Chondrocyte (in vitro differentiated cells): ENCODE measurements at regions not wholly inside any gene's neighbourhood (a gene's known extent, or its start where the extent isn't known, plus 50 kb on each side); places are given as distances from the start of the nearest gene placed in this dataset.

Source experiments
- DNase-seq: peaks from one replicate; pipeline ENCODE4 v3.0.0; 2021; ENCODE audit warnings: mixed read lengths, low spot score
- H3K27ac Mint-ChIP-seq: one replicate; pipeline ENCODE4 v1.8.0; 2021; ENCODE audit warnings: mild to moderate bottlenecking, moderate library complexity, mixed read lengths; ENCODE audit not compliant: unreplicated experiment
- H3K27me3 Mint-ChIP-seq: 2 replicates; pipeline ENCODE4 v1.8.0; 2021; ENCODE audit warnings: low read depth, mixed read lengths
- H3K36me3 Mint-ChIP-seq: 2 replicates; pipeline ENCODE4 v1.8.0; 2021; ENCODE audit warnings: low read depth, mixed read lengths
- H3K4me1 Mint-ChIP-seq: 2 replicates; pipeline ENCODE4 v1.8.0; 2021; ENCODE audit warnings: low read depth, mild to moderate bottlenecking, mixed read lengths
- H3K4me3 Mint-ChIP-seq: one replicate; pipeline ENCODE4 v1.8.0; 2021; ENCODE audit warnings: mild to moderate bottlenecking, moderate library complexity, mixed read lengths; ENCODE audit not compliant: unreplicated experiment
- H3K9me3 Mint-ChIP-seq: 2 replicates; pipeline ENCODE4 v1.8.0; 2021; ENCODE audit warnings: low read depth, mixed read lengths
- TF ChIP-seq, protein P1 (sequence below): fragments of 200-600 bp; sonication (generic); IDR thresholded peaks from 2 replicates; pipeline ENCODE4 v1.5.0; 2021; ENCODE audit warnings: antibody characterized with exemption, mild to moderate bottlenecking, moderate library complexity

DNA sequence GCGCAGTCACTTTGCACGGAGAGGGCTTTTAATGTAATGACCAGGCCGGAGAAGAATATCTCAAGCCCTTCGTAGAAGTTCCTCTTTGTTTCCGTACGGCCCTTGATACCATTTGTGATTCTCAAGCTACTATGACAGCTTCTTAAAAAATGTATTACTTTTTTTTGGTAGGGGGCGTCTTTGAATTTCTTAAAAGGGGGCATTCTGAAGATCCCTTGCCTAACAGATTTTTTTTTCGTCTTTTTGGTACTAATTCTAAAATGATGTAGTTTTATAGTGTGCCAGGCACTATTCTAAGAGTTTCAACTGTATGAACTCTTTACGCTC lies 614.0 kb downstream of the MCTP2 start:
- H3K36me3 Mint-ChIP-seq = no peaks in the 10 kb centered on the region
- TF ChIP-seq, protein P1, sequence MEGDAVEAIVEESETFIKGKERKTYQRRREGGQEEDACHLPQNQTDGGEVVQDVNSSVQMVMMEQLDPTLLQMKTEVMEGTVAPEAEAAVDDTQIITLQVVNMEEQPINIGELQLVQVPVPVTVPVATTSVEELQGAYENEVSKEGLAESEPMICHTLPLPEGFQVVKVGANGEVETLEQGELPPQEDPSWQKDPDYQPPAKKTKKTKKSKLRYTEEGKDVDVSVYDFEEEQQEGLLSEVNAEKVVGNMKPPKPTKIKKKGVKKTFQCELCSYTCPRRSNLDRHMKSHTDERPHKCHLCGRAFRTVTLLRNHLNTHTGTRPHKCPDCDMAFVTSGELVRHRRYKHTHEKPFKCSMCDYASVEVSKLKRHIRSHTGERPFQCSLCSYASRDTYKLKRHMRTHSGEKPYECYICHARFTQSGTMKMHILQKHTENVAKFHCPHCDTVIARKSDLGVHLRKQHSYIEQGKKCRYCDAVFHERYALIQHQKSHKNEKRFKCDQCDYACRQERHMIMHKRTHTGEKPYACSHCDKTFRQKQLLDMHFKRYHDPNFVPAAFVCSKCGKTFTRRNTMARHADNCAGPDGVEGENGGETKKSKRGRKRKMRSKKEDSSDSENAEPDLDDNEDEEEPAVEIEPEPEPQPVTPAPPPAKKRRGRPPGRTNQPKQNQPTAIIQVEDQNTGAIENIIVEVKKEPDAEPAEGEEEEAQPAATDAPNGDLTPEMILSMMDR = no peak
- H3K4me1 Mint-ChIP-seq = peaks cover 33% of the 10 kb centered on the region
- H3K4me3 Mint-ChIP-seq = peak overlapping the region; percentile 64
- DNase-seq = no peak
- peak overlapping the region; percentile 78 for H3K27ac Mint-ChIP-seq
- no peaks in the 10 kb centered on the region for H3K27me3 Mint-ChIP-seq
- H3K9me3 Mint-ChIP-seq = peaks cover 18% of the 10 kb centered on the region

DNA sequence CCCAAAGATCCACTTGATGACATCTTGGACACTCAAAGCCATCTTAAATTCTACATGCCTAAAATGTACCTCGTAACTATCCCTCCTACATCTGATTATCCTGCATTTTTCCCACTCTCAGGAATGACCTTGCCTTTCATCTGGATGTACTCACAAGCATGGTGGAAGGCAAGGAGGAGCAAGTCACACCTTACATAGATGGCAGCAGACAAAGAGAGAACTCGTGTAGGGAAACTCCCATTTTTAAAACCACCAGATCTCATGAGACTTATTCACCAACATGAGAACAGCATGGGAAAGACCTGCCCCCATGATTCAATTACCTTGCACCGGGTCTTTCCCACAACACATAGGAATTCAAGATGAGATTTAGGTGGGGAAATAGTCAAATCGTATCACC lies 616.0 kb downstream of the MCTP2 start:
- Mint-ChIP-seq H3K36me3 (peaks cover 1% of the 10 kb centered on the region), H3K4me3 (no peak overlapping the region), H3K27ac (no peak overlapping the region), H3K27me3 (no peaks in the 10 kb centered on the region), H3K9me3 (peaks cover 25% of the 10 kb centered on the region), H3K4me1 (peaks cover 14% of the 10 kb centered on the region)
- DNase-seq = no peak
- TF ChIP-seq, protein P1 = no peak

DNA sequence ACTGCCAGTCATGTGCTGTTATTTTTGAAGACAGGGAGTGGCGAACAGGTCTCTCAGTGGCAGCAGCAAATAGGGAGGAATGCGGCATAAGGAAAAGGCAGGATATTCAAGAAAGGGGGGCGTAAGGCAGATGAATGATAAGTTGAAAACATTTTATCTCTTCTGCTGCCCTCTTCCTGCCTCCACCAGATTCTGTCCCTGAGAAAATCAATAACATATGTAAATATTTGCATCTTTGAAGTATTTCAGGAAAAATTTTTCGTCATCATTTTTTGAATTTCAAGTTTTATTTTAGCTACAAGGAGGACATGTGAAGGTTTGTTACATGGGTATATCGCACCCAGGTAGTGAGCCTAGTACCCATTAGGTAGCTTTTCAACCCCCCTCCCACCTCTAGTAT lies 616.7 kb downstream of the MCTP2 start:
- H3K27ac Mint-ChIP-seq = no peak overlapping the region
- DNase-seq = no peak
- H3K9me3 Mint-ChIP-seq = peaks cover 28% of the 10 kb centered on the region
- no peaks in the 10 kb centered on the region for H3K27me3 Mint-ChIP-seq
- H3K36me3 Mint-ChIP-seq = peaks cover 1% of the 10 kb centered on the region
- no peak overlapping the region for H3K4me3 Mint-ChIP-seq
- TF ChIP-seq, protein P1 = no peak
- H3K4me1 Mint-ChIP-seq = peaks cover 8% of the 10 kb centered on the region

DNA sequence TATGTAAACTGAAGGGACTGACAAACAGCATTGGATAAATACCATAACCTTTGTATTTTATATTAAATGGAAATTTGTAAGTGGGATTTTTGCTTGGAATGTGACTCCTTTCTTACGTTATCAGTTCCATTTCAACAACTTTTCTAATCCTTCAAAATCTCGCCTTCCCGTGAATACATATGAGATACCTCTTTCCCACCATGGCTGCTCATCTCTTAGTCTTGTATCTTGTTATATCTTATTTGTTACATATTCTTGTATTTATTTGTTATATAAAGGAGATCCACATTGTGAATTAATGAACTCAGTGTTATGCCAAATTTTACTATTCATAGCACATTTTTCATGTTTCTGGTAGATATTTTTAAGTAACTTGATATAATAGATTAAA lies 623.7 kb downstream of the MCTP2 start:
- no peak for DNase-seq
- peaks cover 3% of the 10 kb centered on the region for H3K36me3 Mint-ChIP-seq
- H3K9me3 Mint-ChIP-seq = peaks cover 14% of the 10 kb centered on the region
- H3K4me1 Mint-ChIP-seq = peaks cover 10% of the 10 kb centered on the region
- H3K4me3 Mint-ChIP-seq = no peak overlapping the region
- H3K27ac Mint-ChIP-seq = no peak overlapping the region
- no peaks in the 10 kb centered on the region for H3K27me3 Mint-ChIP-seq
- TF ChIP-seq, protein P1 = no peak

DNA sequence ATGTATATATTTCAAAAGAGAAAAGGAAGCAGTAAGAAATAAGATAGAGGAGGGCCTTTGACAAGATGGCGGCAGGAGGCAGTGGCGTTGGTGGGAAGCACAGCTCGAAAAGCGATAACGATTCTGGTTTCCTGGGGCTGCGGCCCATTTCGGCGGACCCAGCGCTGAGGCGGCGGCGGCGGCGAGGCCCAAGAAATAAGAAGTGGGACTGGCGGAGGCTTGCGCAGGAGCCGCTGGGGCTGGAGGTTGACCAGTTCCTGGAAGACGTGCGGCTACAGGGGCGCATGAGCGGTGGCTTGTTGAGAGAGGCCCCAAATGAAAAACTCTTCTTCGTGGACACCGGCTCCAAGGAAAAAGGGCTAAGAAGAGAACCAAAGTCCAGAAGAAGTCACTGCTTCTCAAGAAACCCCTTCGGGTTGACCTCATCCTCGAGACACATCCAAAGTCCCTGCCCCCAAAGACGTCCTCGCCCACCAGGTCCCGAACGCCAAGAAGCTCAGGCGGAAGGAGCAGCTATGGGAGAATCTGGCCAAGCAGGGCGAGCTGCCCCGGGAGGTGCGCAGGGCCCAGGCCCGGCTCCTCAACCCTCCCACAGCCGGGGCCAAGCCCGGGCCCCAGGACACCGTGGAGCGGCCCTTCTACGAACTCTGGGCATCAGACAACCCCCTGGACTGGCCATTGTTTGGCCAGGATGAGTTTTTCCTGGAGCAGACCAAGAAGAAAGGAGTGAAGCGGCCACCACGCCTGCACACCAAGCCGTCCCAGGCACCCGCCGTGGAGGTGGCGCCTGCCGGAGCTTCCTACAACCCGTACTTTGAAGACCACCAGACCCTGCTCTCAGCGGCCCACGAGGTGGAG lies 624.3 kb downstream of the MCTP2 start:
- Mint-ChIP-seq H3K27me3 (no peaks in the 10 kb centered on the region), H3K36me3 (peaks cover 3% of the 10 kb centered on the region), H3K27ac (no peak overlapping the region), H3K9me3 (peaks cover 8% of the 10 kb centered on the region), H3K4me3 (no peak overlapping the region), H3K4me1 (peaks cover 10% of the 10 kb centered on the region)
- TF ChIP-seq, protein P1 = no peak
- DNase-seq = no peak
